ENCODE measurements at regions not wholly inside any gene's neighbourhood (a gene's known extent, or its start where the extent isn't known, plus 50 kb on each side); places are given as distances from the start of the nearest gene placed in this dataset.

- Mint-ChIP-seq H3K4me1 (ENCODE audit: low read depth) (no peaks in the 10 kb centered on the region), H3K9me3 (peaks cover 2% of the 10 kb centered on the region), H3K4me3 (no peak overlapping the region), H3K36me3 (no peaks in the 10 kb centered on the region), H3K27me3 (no peaks in the 10 kb centered on the region), H3K27ac (no peak overlapping the region)
- intact Hi-C loops (cut with micrococcal nuclease), result no loop called here
- DNase-seq, result no peak
- ChIA-PET POLR2A (no interaction called here), CTCF (no interaction called here)
These were observed 202.5 kb downstream of the TUSC7 start for GRCh38 chr3:116912116-116912515.

GRCh38 chr3:116914004-116914403, 204.4 kb downstream of the TUSC7 start:
- H3K27me3 Mint-ChIP-seq, result no peaks in the 10 kb centered on the region
- ChIA-PET POLR2A (no interaction called here), CTCF (no interaction called here)
- H3K9me3 Mint-ChIP-seq, result peaks cover 2% of the 10 kb centered on the region
- no peak for DNase-seq
- intact Hi-C loops (cut with micrococcal nuclease), result no loop called here
- H3K27ac Mint-ChIP-seq, result no peak overlapping the region
- no peaks in the 10 kb centered on the region for H3K4me1 Mint-ChIP-seq (ENCODE audit: low read depth)
- H3K36me3 Mint-ChIP-seq, result no peaks in the 10 kb centered on the region
- H3K4me3 Mint-ChIP-seq, result no peak overlapping the region

- no peaks in the 10 kb centered on the region for H3K36me3 Mint-ChIP-seq
- intact Hi-C loops (cut with micrococcal nuclease), result no loop called here
- peaks cover 2% of the 10 kb centered on the region for H3K9me3 Mint-ChIP-seq
- ChIA-PET CTCF (no interaction called here), POLR2A (no interaction called here)
- H3K4me3 Mint-ChIP-seq, result no peak overlapping the region
- H3K27ac Mint-ChIP-seq, result no peak overlapping the region
- DNase-seq, result no peak
- no peaks in the 10 kb centered on the region for H3K27me3 Mint-ChIP-seq
- no peaks in the 10 kb centered on the region for H3K4me1 Mint-ChIP-seq (ENCODE audit: low read depth)
These were observed 207.3 kb downstream of the TUSC7 start for GRCh38 chr3:116916836-116917235.

- DNase-seq, result no peak
- H3K4me3 Mint-ChIP-seq, result no peak overlapping the region
- no peaks in the 10 kb centered on the region for H3K27me3 Mint-ChIP-seq
- H3K36me3 Mint-ChIP-seq, result no peaks in the 10 kb centered on the region
- ChIA-PET CTCF (no interaction called here), POLR2A (no interaction called here)
- intact Hi-C loops (cut with micrococcal nuclease), result no loop called here
- no peaks in the 10 kb centered on the region for H3K4me1 Mint-ChIP-seq (ENCODE audit: low read depth)
- H3K27ac Mint-ChIP-seq, result no peak overlapping the region
- peaks cover 8% of the 10 kb centered on the region for H3K9me3 Mint-ChIP-seq
These were observed 211.4 kb downstream of the TUSC7 start for GRCh38 chr3:116920826-116921610.

- Mint-ChIP-seq H3K36me3 (no peaks in the 10 kb centered on the region), H3K9me3 (peaks cover 12% of the 10 kb centered on the region), H3K27ac (no peak overlapping the region), H3K4me3 (no peak overlapping the region), H3K4me1 (ENCODE audit: low read depth) (no peaks in the 10 kb centered on the region), H3K27me3 (no peaks in the 10 kb centered on the region)
- ChIA-PET CTCF (no interaction called here), POLR2A (no interaction called here)
- no peak for DNase-seq
- intact Hi-C loops (cut with micrococcal nuclease), result no loop called here
These were observed 218.3 kb downstream of the TUSC7 start for GRCh38 chr3:116927918-116928317.

- Mint-ChIP-seq H3K27me3 (no peaks in the 10 kb centered on the region), H3K36me3 (no peaks in the 10 kb centered on the region), H3K9me3 (peaks cover 12% of the 10 kb centered on the region), H3K27ac (no peak overlapping the region), H3K4me1 (ENCODE audit: low read depth) (no peaks in the 10 kb centered on the region), H3K4me3 (no peak overlapping the region)
- DNase-seq, result no peak
- CTCF ChIA-PET, result no interaction called here
- intact Hi-C loops (cut with micrococcal nuclease), result no loop called here
- POLR2A ChIA-PET, result no interaction called here
These were observed 220.1 kb downstream of the TUSC7 start for GRCh38 chr3:116929505-116930222.

GRCh38 chr3:116930786-116931185, 221.2 kb downstream of the TUSC7 start:
- Mint-ChIP-seq H3K4me3 (no peak overlapping the region), H3K27me3 (no peaks in the 10 kb centered on the region), H3K36me3 (no peaks in the 10 kb centered on the region), H3K4me1 (ENCODE audit: low read depth) (no peaks in the 10 kb centered on the region), H3K9me3 (peaks cover 5% of the 10 kb centered on the region), H3K27ac (no peak overlapping the region)
- intact Hi-C loops (cut with micrococcal nuclease), result no loop called here
- ChIA-PET CTCF (no interaction called here), POLR2A (no interaction called here)
- DNase-seq, result no peak

- intact Hi-C loops (cut with micrococcal nuclease), result no loop called here
- H3K36me3 Mint-ChIP-seq, result no peaks in the 10 kb centered on the region
- H3K9me3 Mint-ChIP-seq, result peaks cover 9% of the 10 kb centered on the region
- no peaks in the 10 kb centered on the region for H3K4me1 Mint-ChIP-seq (ENCODE audit: low read depth)
- CTCF ChIA-PET, result no interaction called here
- no peak overlapping the region for H3K4me3 Mint-ChIP-seq
- DNase-seq, result no peak
- H3K27ac Mint-ChIP-seq, result no peak overlapping the region
- POLR2A ChIA-PET, result no interaction called here
- no peaks in the 10 kb centered on the region for H3K27me3 Mint-ChIP-seq
These were observed 229.5 kb downstream of the TUSC7 start for GRCh38 chr3:116939091-116939490.

- DNase-seq, result no peak
- no peaks in the 10 kb centered on the region for H3K36me3 Mint-ChIP-seq
- ChIA-PET CTCF (no interaction called here), POLR2A (no interaction called here)
- no peaks in the 10 kb centered on the region for H3K27me3 Mint-ChIP-seq
- H3K4me3 Mint-ChIP-seq, result no peak overlapping the region
- H3K27ac Mint-ChIP-seq, result no peak overlapping the region
- no peaks in the 10 kb centered on the region for H3K4me1 Mint-ChIP-seq (ENCODE audit: low read depth)
- intact Hi-C loops (cut with micrococcal nuclease), result no loop called here
- H3K9me3 Mint-ChIP-seq, result peaks cover 9% of the 10 kb centered on the region
These were observed 230.0 kb downstream of the TUSC7 start for GRCh38 chr3:116939550-116939949.

- no peaks in the 10 kb centered on the region for H3K36me3 Mint-ChIP-seq
- H3K4me3 Mint-ChIP-seq, result no peak overlapping the region
- intact Hi-C loops (cut with micrococcal nuclease), result no loop called here
- no peaks in the 10 kb centered on the region for H3K4me1 Mint-ChIP-seq (ENCODE audit: low read depth)
- POLR2A ChIA-PET, result no interaction called here
- peaks cover 9% of the 10 kb centered on the region for H3K9me3 Mint-ChIP-seq
- CTCF ChIA-PET, result no interaction called here
- no peak for DNase-seq
- H3K27me3 Mint-ChIP-seq, result no peaks in the 10 kb centered on the region
- no peak overlapping the region for H3K27ac Mint-ChIP-seq
These were observed 231.1 kb downstream of the TUSC7 start for GRCh38 chr3:116940719-116941118.

- DNase-seq, result no peak
- no peaks in the 10 kb centered on the region for H3K36me3 Mint-ChIP-seq
- H3K27ac Mint-ChIP-seq, result no peak overlapping the region
- POLR2A ChIA-PET, result no interaction called here
- H3K27me3 Mint-ChIP-seq, result no peaks in the 10 kb centered on the region
- no peaks in the 10 kb centered on the region for H3K4me1 Mint-ChIP-seq (ENCODE audit: low read depth)
- intact Hi-C loops (cut with micrococcal nuclease), result no loop called here
- H3K9me3 Mint-ChIP-seq, result peaks cover 7% of the 10 kb centered on the region
- CTCF ChIA-PET, result no interaction called here
- H3K4me3 Mint-ChIP-seq, result no peak overlapping the region
These were observed 236.8 kb downstream of the TUSC7 start for GRCh38 chr3:116946376-116946775.

GRCh38 chr3:116947148-116947547, 237.6 kb downstream of the TUSC7 start:
- intact Hi-C loops (cut with micrococcal nuclease), result no loop called here
- no peak overlapping the region for H3K4me3 Mint-ChIP-seq
- ChIA-PET CTCF (no interaction called here), POLR2A (no interaction called here)
- no peaks in the 10 kb centered on the region for H3K4me1 Mint-ChIP-seq (ENCODE audit: low read depth)
- no peaks in the 10 kb centered on the region for H3K36me3 Mint-ChIP-seq
- no peak overlapping the region for H3K27ac Mint-ChIP-seq
- no peaks in the 10 kb centered on the region for H3K27me3 Mint-ChIP-seq
- H3K9me3 Mint-ChIP-seq, result peaks cover 6% of the 10 kb centered on the region
- no peak for DNase-seq

GRCh38 chr3:116947809-116948208, 238.2 kb downstream of the TUSC7 start:
- H3K27ac Mint-ChIP-seq, result no peak overlapping the region
- peaks cover 2% of the 10 kb centered on the region for H3K9me3 Mint-ChIP-seq
- no peaks in the 10 kb centered on the region for H3K36me3 Mint-ChIP-seq
- intact Hi-C loops (cut with micrococcal nuclease), result no loop called here
- POLR2A ChIA-PET, result no interaction called here
- DNase-seq, result no peak
- H3K4me3 Mint-ChIP-seq, result no peak overlapping the region
- H3K27me3 Mint-ChIP-seq, result no peaks in the 10 kb centered on the region
- H3K4me1 Mint-ChIP-seq (ENCODE audit: low read depth), result no peaks in the 10 kb centered on the region
- CTCF ChIA-PET, result no interaction called here
